HG02759 (cell line): ENCODE measurements at regions not wholly inside any gene's neighbourhood (a gene's known extent, or its start where the extent isn't known, plus 50 kb on each side); places are given as distances from the start of the nearest gene placed in this dataset.
"Not testable (repeated sequence)": the region's sequence is repeated elsewhere in the genome, so short reads cannot be mapped to it uniquely, and the experiment has no call there.

Experiments used
- ATAC-seq: cut with Tn5 transposase; IDR thresholded peaks from one replicate; pipeline ENCODE4 v1.9.1; 2021; ENCODE audit warnings: mild to moderate bottlenecking, moderate library complexity; ENCODE audit not compliant: unreplicated experiment

DNA sequence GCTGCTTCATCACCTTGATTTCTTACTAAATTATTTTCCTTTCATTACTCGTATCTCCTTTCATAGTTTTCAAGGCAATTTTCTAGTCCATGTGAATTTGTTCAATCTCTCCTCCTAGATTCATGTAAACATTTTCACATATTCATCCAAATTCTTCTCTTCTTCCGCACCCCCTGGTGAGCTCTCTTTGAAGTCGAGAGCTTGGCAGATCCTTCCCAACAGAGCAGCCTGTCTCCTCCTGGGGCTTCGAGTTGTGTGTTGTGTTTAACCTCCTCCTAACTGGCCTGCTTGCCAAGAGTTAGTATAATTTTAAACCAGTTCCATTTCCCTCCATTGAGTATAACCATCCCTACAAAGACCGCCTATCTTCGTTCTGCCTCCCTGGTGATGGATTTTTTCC lies 272.4 kb upstream of the CELF2 start:
- no peak for ATAC-seq

DNA sequence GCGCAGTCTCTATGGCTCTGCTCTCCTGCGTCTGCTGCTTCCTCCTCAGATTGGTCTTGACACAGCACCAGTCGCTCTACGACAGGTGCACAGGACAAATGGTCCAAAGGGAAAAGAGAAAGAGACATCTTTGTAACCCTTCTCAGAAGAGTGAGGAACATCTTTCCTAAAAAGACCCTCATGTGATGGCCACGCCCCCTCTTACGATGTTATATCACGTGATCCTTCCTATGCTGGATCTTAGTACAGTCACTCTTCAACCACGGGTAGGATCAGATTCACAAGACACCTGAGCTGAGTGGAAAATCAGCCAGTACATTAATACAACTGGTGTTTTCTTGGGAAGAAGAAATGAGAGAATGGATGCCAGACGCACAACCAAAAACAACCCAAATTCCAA lies 262.2 kb upstream of the CELF2 start:
- ATAC-seq: no peak

DNA sequence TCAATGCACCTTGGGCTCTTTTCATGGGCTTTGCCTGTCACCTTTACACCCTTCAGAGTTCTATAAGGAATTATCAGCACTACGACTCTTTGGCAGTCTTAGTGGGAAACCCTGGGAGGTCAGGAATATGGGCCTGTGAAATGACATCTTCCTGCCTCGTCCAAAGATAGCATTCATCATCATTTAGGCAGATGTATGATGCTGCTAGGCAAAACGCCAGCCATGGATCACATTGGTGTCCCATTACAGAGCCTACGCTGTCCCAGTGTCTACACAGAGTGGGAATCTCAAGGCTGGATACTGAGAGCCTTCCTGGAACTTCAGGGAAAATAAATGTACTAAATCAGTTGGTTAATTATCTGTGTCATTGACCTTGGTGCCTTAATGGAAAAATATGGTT lies 259.4 kb upstream of the CELF2 start:
- ATAC-seq: no peak

- not testable (repeated sequence) for ATAC-seq
Measured at GRCh38 chr10:10759806-10760205, 257.9 kb upstream of the CELF2 start.

- no peak for ATAC-seq
Measured at GRCh38 chr10:10765017-10765416, 252.7 kb upstream of the CELF2 start.

DNA sequence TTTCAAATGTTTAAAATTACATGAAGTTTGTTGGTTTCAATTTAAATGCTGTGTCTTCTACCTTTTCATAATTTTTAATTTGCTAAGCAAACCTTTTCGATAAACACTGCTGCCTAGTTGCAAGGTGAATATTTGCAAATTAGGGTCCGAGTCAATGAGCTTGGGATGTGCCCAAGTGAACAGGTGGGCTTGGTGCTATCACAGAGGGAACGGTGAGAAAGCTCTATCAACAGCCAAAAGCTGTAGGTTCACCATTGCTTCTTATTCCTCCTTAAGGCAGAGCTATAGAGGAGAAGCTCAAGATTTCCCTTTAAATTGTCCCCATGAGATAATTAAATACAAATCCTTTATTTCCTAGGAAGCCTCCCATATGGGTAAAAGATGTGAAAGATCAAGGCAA lies 245.3 kb upstream of the CELF2 start:
- ATAC-seq: no peak

DNA sequence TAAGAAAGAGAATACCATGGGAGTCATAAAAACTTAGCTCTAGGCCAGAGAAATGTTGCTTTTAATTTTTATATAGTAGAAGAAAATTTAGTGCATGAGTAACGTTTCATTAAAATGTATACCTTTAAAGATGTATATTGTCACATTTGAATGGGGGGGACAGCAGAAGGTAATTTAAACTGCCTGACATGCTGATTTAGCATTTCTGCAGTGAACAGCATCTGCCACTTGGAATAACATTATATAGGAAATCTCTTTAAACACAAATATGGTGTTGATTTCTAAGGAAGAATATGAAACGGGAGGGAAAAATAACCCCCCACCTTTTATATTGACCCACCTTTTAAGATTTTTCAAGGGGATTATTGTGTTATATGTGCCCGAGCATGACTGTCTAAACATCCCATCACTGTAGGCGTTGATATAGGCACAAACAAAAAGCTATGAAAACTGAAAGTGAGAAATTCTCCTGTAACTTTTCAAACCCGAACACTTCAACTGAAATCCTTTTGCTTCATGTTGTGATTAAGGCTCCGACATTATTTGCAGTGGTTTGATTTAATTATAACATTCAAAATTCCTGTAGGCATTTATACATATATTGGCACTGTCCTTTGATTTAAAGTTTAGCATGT lies 244.7 kb upstream of the CELF2 start:
- no peak for ATAC-seq

DNA sequence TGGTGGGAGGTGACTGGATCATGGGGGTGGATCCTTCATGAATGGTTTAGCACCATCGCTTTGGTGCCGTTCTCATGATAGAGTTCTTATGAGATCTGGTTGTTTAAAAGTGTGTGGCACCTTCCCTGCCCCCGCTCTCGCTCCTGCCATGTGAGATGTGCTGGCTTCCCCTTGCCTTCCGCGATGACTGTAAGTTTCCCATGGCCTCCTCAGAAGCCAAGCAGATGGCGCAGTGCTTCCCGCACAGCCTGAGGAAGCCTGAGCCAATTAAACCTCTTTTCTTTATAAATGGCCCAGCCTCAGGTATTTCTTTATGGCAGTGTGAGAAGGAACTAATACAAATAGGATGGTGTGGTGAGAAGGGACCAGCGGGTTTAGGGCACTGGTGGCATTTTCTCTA lies 243.3 kb upstream of the CELF2 start:
- ATAC-seq: no peak

GRCh38 chr10:10776363-10776762 lies 241.3 kb upstream of the CELF2 start:
- no peak for ATAC-seq

- ATAC-seq: no peak
Measured at GRCh38 chr10:10777279-10777678, 240.4 kb upstream of the CELF2 start.

GRCh38 chr10:10777723-10778122 lies 239.9 kb upstream of the CELF2 start:
- no peak for ATAC-seq

DNA sequence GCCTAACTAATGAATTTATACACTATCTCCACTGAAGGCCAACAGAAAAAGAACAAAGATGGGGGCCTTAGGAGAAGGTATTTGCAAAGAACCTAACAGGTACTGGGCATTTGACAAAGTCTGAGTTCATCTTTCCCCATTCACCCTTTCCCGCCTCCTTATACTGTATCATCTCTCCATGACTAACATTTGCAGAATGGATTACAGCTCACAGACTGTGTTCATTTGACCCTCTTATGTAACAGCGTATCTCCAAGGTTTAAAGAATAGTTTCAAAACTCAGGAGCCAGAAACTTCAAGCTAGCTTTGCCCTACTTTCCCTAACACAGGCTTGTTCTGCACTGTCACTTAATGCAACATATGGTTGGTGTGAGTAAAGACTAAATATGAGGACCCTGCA lies 238.7 kb upstream of the CELF2 start:
- ATAC-seq: no peak

DNA sequence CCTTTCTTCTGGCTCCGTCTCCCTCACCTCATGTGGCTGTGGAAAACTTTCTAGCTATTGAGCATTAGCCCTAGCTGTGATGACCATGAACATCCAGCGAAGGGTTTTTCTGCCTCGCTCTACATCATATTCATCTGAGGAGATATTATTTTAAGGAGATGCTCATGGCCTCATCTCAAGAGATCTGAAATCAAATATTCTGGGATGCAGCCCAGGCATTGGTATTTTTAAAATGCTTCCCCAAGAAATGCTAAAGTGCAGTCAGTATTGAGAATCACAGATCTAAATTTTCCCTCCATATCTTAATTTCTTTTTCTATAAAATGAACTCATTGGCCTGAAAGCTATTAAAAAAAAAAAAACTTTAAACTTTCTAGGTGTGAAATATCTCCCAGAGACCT lies 238.2 kb upstream of the CELF2 start:
- no peak for ATAC-seq

DNA sequence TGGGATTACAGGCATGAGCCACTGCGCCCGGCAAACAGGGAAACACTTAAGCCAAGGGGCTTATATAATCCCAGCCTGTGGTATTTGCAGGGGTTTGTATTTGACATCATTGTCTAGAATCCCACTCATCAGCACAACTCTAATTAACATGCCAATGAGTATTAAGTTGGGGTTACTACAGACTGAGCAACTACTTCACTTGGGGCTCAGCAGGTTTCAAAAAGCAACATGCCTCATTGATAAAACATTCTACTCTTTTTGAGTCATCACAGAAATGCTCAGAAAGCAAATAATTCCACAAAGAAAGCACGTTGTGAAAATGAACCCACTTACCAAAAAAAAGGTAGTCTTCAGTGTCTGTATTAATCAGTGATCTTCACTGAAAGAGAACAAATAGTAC lies 236.9 kb upstream of the CELF2 start:
- ATAC-seq: no peak

- no peak for ATAC-seq
Measured at GRCh38 chr10:10782603-10783002, 235.1 kb upstream of the CELF2 start.

GRCh38 chr10:10785627-10786026 lies 232.0 kb upstream of the CELF2 start:
- ATAC-seq: no peak

DNA sequence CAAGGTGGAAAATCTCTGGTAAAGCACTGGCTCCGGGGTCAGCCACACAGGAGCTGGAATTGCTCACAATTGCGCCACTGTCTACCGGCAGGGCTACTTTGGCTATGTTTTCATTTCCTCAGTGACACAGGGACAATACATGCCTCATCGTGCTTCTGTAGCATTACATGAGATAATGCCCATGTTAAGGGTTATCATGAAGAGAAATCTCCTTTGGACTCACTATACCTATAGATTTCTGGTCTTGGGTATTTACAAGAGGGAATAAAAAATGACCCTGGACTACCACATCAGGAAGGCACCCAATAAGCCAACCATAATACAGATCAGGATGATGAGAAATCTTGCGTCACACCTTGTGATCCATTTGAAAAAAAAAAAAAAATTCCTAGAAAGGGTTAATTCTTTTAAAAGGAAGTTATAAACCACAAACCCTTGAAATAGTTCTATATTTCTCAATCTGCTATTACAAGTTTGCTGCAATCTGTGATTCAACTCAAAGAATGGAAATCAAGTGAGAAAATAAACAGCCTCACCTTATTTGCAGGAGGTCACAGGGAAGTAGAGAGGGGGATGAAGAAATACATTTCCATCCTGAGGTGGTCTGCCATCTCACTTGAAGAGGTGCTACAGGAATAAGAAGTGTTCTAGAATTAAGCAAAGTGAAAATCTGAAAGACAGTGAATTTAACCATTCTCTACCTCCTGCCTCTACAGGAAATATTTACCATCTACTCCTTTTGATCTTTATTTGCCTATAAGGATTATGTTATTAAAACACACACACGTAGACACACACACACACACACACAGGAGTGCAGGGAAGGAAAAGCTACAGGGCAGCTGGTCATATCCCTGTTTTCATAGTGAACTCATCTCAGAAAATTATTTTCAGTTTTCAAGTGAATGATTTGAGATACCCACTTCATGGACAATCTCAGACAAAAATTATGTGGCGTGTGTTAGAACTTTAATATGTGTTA lies 231.3 kb upstream of the CELF2 start:
- no peak for ATAC-seq

- ATAC-seq: no peak
Measured at GRCh38 chr10:10787586-10787985, 230.1 kb upstream of the CELF2 start.

- ATAC-seq: no peak
Measured at GRCh38 chr10:10788761-10789160, 228.9 kb upstream of the CELF2 start.

GRCh38 chr10:10791869-10792268 lies 225.8 kb upstream of the CELF2 start:
- no peak for ATAC-seq

DNA sequence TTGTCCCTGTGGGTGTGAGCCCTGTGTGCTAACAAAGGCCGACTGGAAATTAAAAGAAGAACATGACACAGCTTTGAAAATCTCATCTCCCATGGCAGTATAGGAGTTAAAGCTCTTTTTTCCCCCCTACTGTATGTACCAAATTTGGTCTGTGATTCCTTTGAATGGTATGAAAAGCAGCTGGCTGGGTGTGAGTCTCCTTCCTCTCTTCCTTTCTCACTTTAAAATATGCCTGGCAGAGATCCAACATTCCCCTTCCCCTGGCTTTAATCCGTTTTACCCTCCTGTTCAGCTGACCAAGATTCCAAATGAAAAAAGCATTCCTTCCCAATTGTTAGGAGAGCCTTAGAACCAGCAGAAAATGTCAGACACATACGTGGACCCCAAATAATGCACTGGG lies 225.0 kb upstream of the CELF2 start:
- ATAC-seq: no peak

DNA sequence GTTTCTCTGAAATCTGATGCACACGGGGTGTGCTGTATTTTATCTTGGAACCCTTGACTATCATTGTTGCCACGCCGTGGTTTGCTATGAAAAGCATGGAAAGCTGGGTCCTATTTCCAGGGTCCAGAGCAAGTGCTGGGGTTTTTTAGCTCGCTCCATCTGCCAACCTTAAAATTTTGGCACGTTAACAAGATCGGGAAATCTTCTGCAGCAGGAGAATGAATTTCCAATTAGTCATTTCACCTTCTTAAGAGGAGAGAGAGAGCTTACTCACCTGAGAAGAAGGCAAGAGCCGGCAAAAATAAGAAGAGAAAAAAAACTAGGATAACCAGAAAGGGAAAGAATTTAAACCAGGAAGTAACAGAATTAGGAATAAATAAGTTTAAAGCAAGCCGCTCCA lies 223.6 kb upstream of the CELF2 start:
- ATAC-seq: no peak
